CD4-positive, alpha-beta T cell (primary cell): ENCODE measurements at regions not wholly inside any gene's neighbourhood (a gene's known extent, or its start where the extent isn't known, plus 50 kb on each side); places are given as distances from the start of the nearest gene placed in this dataset.

Source experiments
- ATAC-seq: fragments of 200-7000 bp; cut with Tn5 transposase; one replicate; pipeline ENCODE4 v1.10.0; 2022; ENCODE audit warnings: mild to moderate bottlenecking; ENCODE audit not compliant: poor library complexity
- CTCF ChIA-PET: fragments of 350-600 bp; sonication (Branson Sonifier 250); formaldehyde crosslinking; loops from one replicate; lab custom pipeline; 2021; ENCODE audit warnings: antibody characterized with exemption, inconsistent platforms; lab: Charles Lee
- POLR2A ChIA-PET: fragments of 350-600 bp; sonication (Branson Sonifier 250); formaldehyde crosslinking; loops from one replicate; lab custom pipeline; 2021; ENCODE audit warnings: antibody characterized with exemption, inconsistent platforms; lab: Charles Lee
- DNase-seq, 14 experiments: peaks; one replicate each; pipeline ENCODE4 v3.0.0-alpha.2; 2013 to 2020; ENCODE audit warnings: mixed read lengths in 2 of 14
- H3K27ac ChIP-seq, 2 donors: one replicate each; pipeline versions ENCODE4 v1.5.1 to v1.7.0; 2013; ENCODE audit warnings: low read length in 2 of 2, low read depth in 1 of 2, mild to moderate bottlenecking in 1 of 2
- H3K27me3 ChIP-seq, 2 experiments: 1 replicate in 1 of 2; 2 replicates in 1 of 2; pipeline versions ENCODE4 v1.6.1 to v1.7.0; 2013; ENCODE audit warnings: low read length in 2 of 2, control low read depth in 1 of 2, mild to moderate bottlenecking in 1 of 2, moderate library complexity in 1 of 2; ENCODE audit not compliant: insufficient read depth in 2 of 2, control insufficient read depth in 1 of 2
- H3K36me3 ChIP-seq: one replicate; pipeline ENCODE4 v1.6.1; 2013; ENCODE audit warnings: low read length, control low read depth; ENCODE audit not compliant: insufficient read depth
- H3K4me1 ChIP-seq: one replicate; pipeline ENCODE4 v1.6.1; 2013; ENCODE audit warnings: low read length, control low read depth; ENCODE audit not compliant: insufficient read depth
- H3K4me3 ChIP-seq: one replicate; pipeline ENCODE4 v1.5.1; 2013; ENCODE audit warnings: mild to moderate bottlenecking, low read length, moderate library complexity
- H3K9me3 ChIP-seq, 2 experiments: 1 replicate in 1 of 2; 2 replicates in 1 of 2; pipeline versions ENCODE4 v1.6.1 to v1.7.0; 2013; ENCODE audit warnings: low read length in 2 of 2, mild to moderate bottlenecking in 2 of 2, control low read depth in 1 of 2, moderate library complexity in 1 of 2; ENCODE audit not compliant: control insufficient read depth in 1 of 2, insufficient read depth in 1 of 2
- H3K27ac Mint-ChIP-seq: one replicate; pipeline ENCODE4 v1.8.0; 2020; ENCODE audit warnings: mixed read lengths
- H3K27me3 Mint-ChIP-seq: one replicate; pipeline ENCODE4 v1.8.0; 2021; ENCODE audit warnings: mixed read lengths
- H3K36me3 Mint-ChIP-seq: one replicate; pipeline ENCODE4 v1.8.0; 2021; ENCODE audit warnings: low read depth, mixed read lengths
- H3K4me1 Mint-ChIP-seq: one replicate; pipeline ENCODE4 v1.8.0; 2021; ENCODE audit warnings: low read depth, mixed read lengths
- H3K4me3 Mint-ChIP-seq: one replicate; pipeline ENCODE4 v1.8.0; 2020; ENCODE audit warnings: mild to moderate bottlenecking, mixed read lengths
- H3K9me3 Mint-ChIP-seq: one replicate; pipeline ENCODE4 v1.8.0; 2020; ENCODE audit warnings: mixed read lengths
- CTCF ChIP-seq: fragments of 200-600 bp; IDR thresholded peaks from one replicate; pipeline ENCODE4 v1.8.0; 2022; ENCODE audit warnings: antibody characterized with exemption, mild to moderate bottlenecking
- intact Hi-C, 2 experiments: fragments of 100-400 bp; cut with DNase I in 1 of 2; cut with micrococcal nuclease in 1 of 2; formaldehyde crosslinking; loops; one replicate each; pipeline versions ENCODE4 v1.15.1 to v1.9.0; 2023 to 2025; cut with DNase I, micrococcal nuclease

- no peak for ATAC-seq
- Mint-ChIP-seq H3K4me3 (no peak overlapping the region), H3K4me1 (no peaks in the 10 kb centered on the region), H3K9me3 (no peaks in the 10 kb centered on the region), H3K27me3 (peaks cover 15% of the 10 kb centered on the region), H3K27ac (no peak overlapping the region), H3K36me3 (no peaks in the 10 kb centered on the region)
- H3K36me3 ChIP-seq, result no peaks in the 10 kb centered on the region
- H3K27me3 ChIP-seq, result no peaks in the 10 kb centered on the region
- ChIA-PET POLR2A (no interaction called here), CTCF (no interaction called here)
- peaks cover 0 to 29% of the 10 kb centered on the region in 2 experiments for H3K9me3 ChIP-seq
- intact Hi-C loops, result no loop called here
- H3K4me1 ChIP-seq, result no peaks in the 10 kb centered on the region
- no peak for TF ChIP-seq CTCF
- no peak overlapping the region for H3K27ac ChIP-seq
- no peak overlapping the region for H3K4me3 ChIP-seq
- no peak for DNase-seq
These were observed 92.5 kb downstream of the IRX2 start for GRCh38 chr5:2658881-2659470.

GRCh38 chr5:2658447-2658846 lies 93.0 kb downstream of the IRX2 start:
- Histone ChIP-seq H3K36me3 (no peaks in the 10 kb centered on the region), H3K4me1 (no peaks in the 10 kb centered on the region), H3K27me3 (no peaks in the 10 kb centered on the region), H3K27ac (no peak overlapping the region), H3K9me3 (peaks cover 0 to 29% of the 10 kb centered on the region in 2 experiments), H3K4me3 (no peak overlapping the region)
- Mint-ChIP-seq H3K27ac (no peak overlapping the region), H3K4me1 (no peaks in the 10 kb centered on the region), H3K4me3 (no peak overlapping the region), H3K9me3 (no peaks in the 10 kb centered on the region), H3K27me3 (peaks cover 10% of the 10 kb centered on the region), H3K36me3 (no peaks in the 10 kb centered on the region)
- ChIA-PET POLR2A (no interaction called here), CTCF (no interaction called here)
- ATAC-seq (no peak), DNase-seq (no peak)
- TF ChIP-seq CTCF, result no peak
- intact Hi-C loops, result no loop called here

GRCh38 chr5:2657151-2657550 lies 94.3 kb downstream of the IRX2 start:
- POLR2A ChIA-PET, result no interaction called here
- ATAC-seq, result no peak
- intact Hi-C loops, result no loop called here

More at GRCh38 chr5:2657151-2657550, 94.3 kb downstream of the IRX2 start:
- H3K4me3 Mint-ChIP-seq, result no peak overlapping the region
- H3K4me3 ChIP-seq, result no peak overlapping the region
- no peak overlapping the region for H3K27ac Mint-ChIP-seq
- H3K9me3 Mint-ChIP-seq, result no peaks in the 10 kb centered on the region
- H3K4me1 Mint-ChIP-seq, result no peaks in the 10 kb centered on the region
- no peak overlapping the region for H3K27ac ChIP-seq
- H3K9me3 ChIP-seq, result peaks cover 0 to 25% of the 10 kb centered on the region in 2 experiments
- CTCF ChIA-PET, result no interaction called here
- no peaks in the 10 kb centered on the region for H3K36me3 ChIP-seq
- peaks cover 10% of the 10 kb centered on the region for H3K27me3 Mint-ChIP-seq
- H3K36me3 Mint-ChIP-seq, result no peaks in the 10 kb centered on the region
- no peaks in the 10 kb centered on the region for H3K4me1 ChIP-seq
- no peak for TF ChIP-seq CTCF
- no peak for DNase-seq
- H3K27me3 ChIP-seq, result no peaks in the 10 kb centered on the region
